Activated naive CD4-positive, alpha-beta T cell treated with anti-CD3 and anti-CD28 coated beads for 36 hours (primary cell): ENCODE measurements at regions not wholly inside any gene's neighbourhood (a gene's known extent, or its start where the extent isn't known, plus 50 kb on each side); places are given as distances from the start of the nearest gene placed in this dataset.
A peak's percentile ranks its signal among the peaks of the same experiment; 100 is the strongest.

Experiments
- CTCF ChIA-PET: fragments of 350-600 bp; sonication (Branson Sonifier 250); formaldehyde crosslinking; loops from one replicate; lab custom pipeline; 2021; ENCODE audit warnings: antibody characterized with exemption; lab: Charles Lee
- DNase-seq: peaks from one replicate; pipeline ENCODE4 v3.0.0-alpha.2; 2020
- H3K27ac Mint-ChIP-seq: one replicate; pipeline ENCODE4 v1.8.0; 2021; ENCODE audit warnings: mild to moderate bottlenecking, mixed read lengths
- H3K27me3 Mint-ChIP-seq: one replicate; pipeline ENCODE4 v1.8.0; 2021; ENCODE audit warnings: low read depth, mixed read lengths
- H3K36me3 Mint-ChIP-seq: one replicate; pipeline ENCODE4 v1.8.0; 2021; ENCODE audit warnings: low read depth, mixed read lengths
- H3K4me1 Mint-ChIP-seq: one replicate; pipeline ENCODE4 v1.8.0; 2021; ENCODE audit warnings: low read depth, mixed read lengths
- H3K4me3 Mint-ChIP-seq: one replicate; pipeline ENCODE4 v1.8.0; 2021; ENCODE audit warnings: mild to moderate bottlenecking, moderate library complexity, mixed read lengths
- H3K9me3 Mint-ChIP-seq: one replicate; pipeline ENCODE4 v1.8.0; 2021; ENCODE audit warnings: mixed read lengths
- intact Hi-C: fragments of 100-400 bp; cut with micrococcal nuclease; formaldehyde crosslinking; loops from one replicate; pipeline ENCODE4 v1.15.1; 2023

GRCh38 chr10:3511483-3511882, 273.5 kb downstream of the KLF6 start:
- CTCF ChIA-PET, result interaction anchor here (0.8 kb wide), 1 partner anchor 35 kb away, joined by 3 read pairs; no protein-coding TSS in a partner anchor
- peaks cover 2% of the 10 kb centered on the region for H3K9me3 Mint-ChIP-seq
- no peak overlapping the region for H3K27ac Mint-ChIP-seq
- H3K4me3 Mint-ChIP-seq, result no peak overlapping the region
- no peak for DNase-seq
- no peaks in the 10 kb centered on the region for H3K27me3 Mint-ChIP-seq
- intact Hi-C loops, result no loop called here
- peaks cover 10% of the 10 kb centered on the region for H3K4me1 Mint-ChIP-seq
- no peaks in the 10 kb centered on the region for H3K36me3 Mint-ChIP-seq

- no peaks in the 10 kb centered on the region for H3K36me3 Mint-ChIP-seq
- peak; percentile 61 for DNase-seq
- no peaks in the 10 kb centered on the region for H3K27me3 Mint-ChIP-seq
- intact Hi-C loops, result no loop called here
- CTCF ChIA-PET, result no interaction called here
- H3K9me3 Mint-ChIP-seq, result peaks cover 2% of the 10 kb centered on the region
- no peak overlapping the region for H3K27ac Mint-ChIP-seq
- H3K4me3 Mint-ChIP-seq, result no peak overlapping the region
- H3K4me1 Mint-ChIP-seq, result peaks cover 8% of the 10 kb centered on the region
Measured at GRCh38 chr10:3510741-3511140, 274.3 kb downstream of the KLF6 start.

GRCh38 chr10:3509355-3509754, 275.7 kb downstream of the KLF6 start:
- intact Hi-C loops, result no loop called here
- H3K27ac Mint-ChIP-seq, result no peak overlapping the region
- H3K27me3 Mint-ChIP-seq, result no peaks in the 10 kb centered on the region
- no peak for DNase-seq
- H3K4me1 Mint-ChIP-seq, result peaks cover 8% of the 10 kb centered on the region
- CTCF ChIA-PET, result no interaction called here
- no peaks in the 10 kb centered on the region for H3K36me3 Mint-ChIP-seq
- H3K4me3 Mint-ChIP-seq, result no peak overlapping the region
- H3K9me3 Mint-ChIP-seq, result peaks cover 2% of the 10 kb centered on the region

- H3K9me3 Mint-ChIP-seq, result no peaks in the 10 kb centered on the region
- no peaks in the 10 kb centered on the region for H3K36me3 Mint-ChIP-seq
- no peak overlapping the region for H3K4me3 Mint-ChIP-seq
- CTCF ChIA-PET, result no interaction called here
- H3K27ac Mint-ChIP-seq, result no peak overlapping the region
- no peaks in the 10 kb centered on the region for H3K4me1 Mint-ChIP-seq
- intact Hi-C loops, result no loop called here
- no peak for DNase-seq
- H3K27me3 Mint-ChIP-seq, result peaks cover 4% of the 10 kb centered on the region
Measured at GRCh38 chr10:3503299-3503698, 281.7 kb downstream of the KLF6 start.

GRCh38 chr10:3502673-3503072, 282.3 kb downstream of the KLF6 start:
- H3K36me3 Mint-ChIP-seq, result no peaks in the 10 kb centered on the region
- peaks cover 4% of the 10 kb centered on the region for H3K27me3 Mint-ChIP-seq
- H3K4me1 Mint-ChIP-seq, result no peaks in the 10 kb centered on the region
- H3K9me3 Mint-ChIP-seq, result no peaks in the 10 kb centered on the region
- CTCF ChIA-PET, result no interaction called here
- intact Hi-C loops, result no loop called here
- no peak overlapping the region for H3K4me3 Mint-ChIP-seq
- no peak for DNase-seq
- H3K27ac Mint-ChIP-seq, result no peak overlapping the region

- intact Hi-C loops, result no loop called here
- CTCF ChIA-PET, result interaction anchor here (0.7 kb wide), 1 partner anchor 1157 kb away, joined by 4 read pairs; no protein-coding TSS in a partner anchor
- Mint-ChIP-seq H3K27ac (no peak overlapping the region), H3K9me3 (no peaks in the 10 kb centered on the region), H3K4me1 (no peaks in the 10 kb centered on the region), H3K27me3 (peaks cover 9% of the 10 kb centered on the region), H3K4me3 (no peak overlapping the region), H3K36me3 (no peaks in the 10 kb centered on the region)
- DNase-seq, result no peak
Measured at GRCh38 chr10:3500408-3500856, 284.6 kb downstream of the KLF6 start.

- CTCF ChIA-PET, result no interaction called here
- Mint-ChIP-seq H3K9me3 (no peaks in the 10 kb centered on the region), H3K4me1 (no peaks in the 10 kb centered on the region), H3K27ac (no peak overlapping the region), H3K36me3 (no peaks in the 10 kb centered on the region), H3K27me3 (peaks cover 9% of the 10 kb centered on the region), H3K4me3 (no peak overlapping the region)
- no peak for DNase-seq
- intact Hi-C loops, result no loop called here
Measured at GRCh38 chr10:3499120-3499519, 285.9 kb downstream of the KLF6 start.

- Mint-ChIP-seq H3K4me3 (no peak overlapping the region), H3K4me1 (no peaks in the 10 kb centered on the region), H3K9me3 (no peaks in the 10 kb centered on the region), H3K27me3 (peaks cover 9% of the 10 kb centered on the region), H3K36me3 (no peaks in the 10 kb centered on the region), H3K27ac (no peak overlapping the region)
- intact Hi-C loops, result no loop called here
- no peak for DNase-seq
- CTCF ChIA-PET, result interaction anchor here (0.6 kb wide), 1 partner anchor 12 kb away, joined by 3 read pairs; no protein-coding TSS in a partner anchor
Measured at GRCh38 chr10:3497581-3497980, 287.4 kb downstream of the KLF6 start.

- no peak overlapping the region for H3K4me3 Mint-ChIP-seq
- CTCF ChIA-PET, result interaction anchor here (0.7 kb wide), 1 partner anchor 122 kb away, joined by 3 read pairs; no protein-coding TSS in a partner anchor
- H3K27ac Mint-ChIP-seq, result no peak overlapping the region
- no peaks in the 10 kb centered on the region for H3K36me3 Mint-ChIP-seq
- intact Hi-C loops, result no loop called here
- no peak for DNase-seq
- H3K27me3 Mint-ChIP-seq, result peaks cover 9% of the 10 kb centered on the region
- H3K9me3 Mint-ChIP-seq, result no peaks in the 10 kb centered on the region
- no peaks in the 10 kb centered on the region for H3K4me1 Mint-ChIP-seq
Measured at GRCh38 chr10:3496138-3496537, 288.9 kb downstream of the KLF6 start.

- Mint-ChIP-seq H3K4me1 (no peaks in the 10 kb centered on the region), H3K27ac (no peak overlapping the region), H3K27me3 (peaks cover 9% of the 10 kb centered on the region), H3K9me3 (no peaks in the 10 kb centered on the region), H3K36me3 (no peaks in the 10 kb centered on the region), H3K4me3 (no peak overlapping the region)
- intact Hi-C loops, result no loop called here
- CTCF ChIA-PET, result no interaction called here
- no peak for DNase-seq
Measured at GRCh38 chr10:3495281-3495680, 289.7 kb downstream of the KLF6 start.

- Mint-ChIP-seq H3K36me3 (no peaks in the 10 kb centered on the region), H3K4me1 (no peaks in the 10 kb centered on the region), H3K27ac (no peak overlapping the region), H3K4me3 (no peak overlapping the region), H3K9me3 (peaks cover 3% of the 10 kb centered on the region), H3K27me3 (peaks cover 9% of the 10 kb centered on the region)
- no peak for DNase-seq
- intact Hi-C loops, result no loop called here
- CTCF ChIA-PET, result no interaction called here
Measured at GRCh38 chr10:3494838-3495230, 290.2 kb downstream of the KLF6 start.

GRCh38 chr10:3494131-3494837, 290.7 kb downstream of the KLF6 start:
- intact Hi-C loops, result no loop called here
- Mint-ChIP-seq H3K27ac (no peak overlapping the region), H3K27me3 (peaks cover 9% of the 10 kb centered on the region), H3K4me1 (no peaks in the 10 kb centered on the region), H3K36me3 (no peaks in the 10 kb centered on the region), H3K9me3 (peaks cover 3% of the 10 kb centered on the region), H3K4me3 (no peak overlapping the region)
- DNase-seq, result no peak
- CTCF ChIA-PET, result no interaction called here

- H3K27me3 Mint-ChIP-seq, result peaks cover 5% of the 10 kb centered on the region
- H3K4me3 Mint-ChIP-seq, result no peak overlapping the region
- CTCF ChIA-PET, result no interaction called here
- no peaks in the 10 kb centered on the region for H3K4me1 Mint-ChIP-seq
- peaks cover 6% of the 10 kb centered on the region for H3K9me3 Mint-ChIP-seq
- intact Hi-C loops, result no loop called here
- no peaks in the 10 kb centered on the region for H3K36me3 Mint-ChIP-seq
- no peak for DNase-seq
- H3K27ac Mint-ChIP-seq, result no peak overlapping the region
Measured at GRCh38 chr10:3493621-3494020, 291.4 kb downstream of the KLF6 start.
